Esophagus squamous epithelium (tissue), 4 donors: ENCODE measurements at regions not wholly inside any gene's neighbourhood (a gene's known extent, or its start where the extent isn't known, plus 50 kb on each side); places are given as distances from the start of the nearest gene placed in this dataset.

Source experiments
- CTCF ChIP-seq, 6 experiments: fragments of 450-650 bp in 4 of 6; fragments of 200-600 bp in 2 of 6; sonication (generic) in 2 of 6; IDR thresholded peaks; one replicate each; pipeline ENCODE4 v1.5.1; 2016 to 2019; ENCODE audit warnings: antibody characterized with exemption in 6 of 6, mild to moderate bottlenecking in 4 of 6, moderate library complexity in 4 of 6
- POLR2A ChIP-seq, 4 donors: fragments of 450-650 bp; IDR thresholded peaks; one replicate each; pipeline ENCODE4 v1.6.1; 2017; ENCODE audit warnings: antibody characterized with exemption in 4 of 4, mild to moderate bottlenecking in 4 of 4, moderate library complexity in 3 of 4

DNA sequence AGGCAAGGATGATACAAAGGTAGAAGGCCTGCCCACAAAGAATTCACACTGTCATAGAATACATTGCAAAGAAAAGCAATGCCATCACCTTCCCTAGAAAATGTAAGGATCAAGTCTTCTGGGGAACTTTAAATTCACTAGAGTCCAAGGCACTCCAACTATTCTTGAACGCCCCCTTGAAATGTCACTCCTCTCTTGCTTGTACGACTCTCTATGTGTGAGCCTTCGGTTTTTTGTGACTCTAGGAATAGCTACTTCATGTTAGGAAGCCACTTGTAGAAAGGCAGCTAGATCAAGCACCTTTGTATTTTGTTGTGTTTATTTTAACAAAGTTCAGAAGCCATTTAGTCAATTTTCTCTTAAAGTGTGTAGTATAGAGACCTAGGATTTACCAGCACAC, 159.2 kb upstream of the ARID1B start:
- TF ChIP-seq CTCF (IDR thresholded peaks at IDR 0.05) (no peak), POLR2A (IDR thresholded peaks at IDR 0.05) (no peak)
